NCI-H2081 treated with DMSO at 0.1 percent for 48 hours (cell line): ENCODE measurements at regions not wholly inside any gene's neighbourhood (a gene's known extent, or its start where the extent isn't known, plus 50 kb on each side); places are given as distances from the start of the nearest gene placed in this dataset.
"Not testable (repeated sequence)": the region's sequence is repeated elsewhere in the genome, so short reads cannot be mapped to it uniquely, and the experiment has no call there.

Source experiments
- DNase-seq: peaks from one replicate; lab custom pipeline; 2025; lab: John Stamatoyannopoulos, UW

DNA sequence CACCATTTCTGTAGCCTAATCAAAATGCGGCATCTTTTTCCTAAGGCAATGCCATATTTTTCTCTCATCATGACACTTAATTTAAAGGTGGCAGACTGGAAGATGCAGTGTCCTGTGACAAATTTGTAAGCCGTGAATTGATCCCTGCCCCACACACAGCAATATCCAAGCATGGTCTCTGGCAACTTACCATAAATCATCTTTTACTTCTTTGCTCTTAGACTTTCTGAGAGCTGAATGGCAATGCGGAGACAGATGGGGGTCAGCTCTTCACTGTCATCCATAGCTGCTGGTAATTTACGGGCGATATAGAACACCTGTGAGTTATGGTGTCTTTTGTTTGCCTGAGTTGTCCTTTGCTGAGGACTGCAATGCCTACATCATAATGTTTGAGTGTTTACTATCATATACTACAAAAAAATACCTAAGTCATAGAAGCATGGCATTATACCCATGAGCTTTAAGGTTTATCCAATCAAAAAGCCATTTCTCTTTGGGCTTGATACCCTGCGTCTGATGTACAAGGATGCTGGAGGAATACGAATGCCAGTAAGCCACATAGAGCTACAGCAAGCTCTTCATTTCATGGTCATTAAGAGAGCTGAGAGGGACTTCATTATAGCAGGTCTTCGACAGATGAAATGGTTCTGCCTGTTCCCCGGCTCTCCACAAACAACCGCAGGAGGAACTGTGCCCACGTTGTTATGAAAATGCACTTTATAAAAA is 148.1 kb downstream of the TRIML1 start:
- DNase-seq, result no peak

DNA sequence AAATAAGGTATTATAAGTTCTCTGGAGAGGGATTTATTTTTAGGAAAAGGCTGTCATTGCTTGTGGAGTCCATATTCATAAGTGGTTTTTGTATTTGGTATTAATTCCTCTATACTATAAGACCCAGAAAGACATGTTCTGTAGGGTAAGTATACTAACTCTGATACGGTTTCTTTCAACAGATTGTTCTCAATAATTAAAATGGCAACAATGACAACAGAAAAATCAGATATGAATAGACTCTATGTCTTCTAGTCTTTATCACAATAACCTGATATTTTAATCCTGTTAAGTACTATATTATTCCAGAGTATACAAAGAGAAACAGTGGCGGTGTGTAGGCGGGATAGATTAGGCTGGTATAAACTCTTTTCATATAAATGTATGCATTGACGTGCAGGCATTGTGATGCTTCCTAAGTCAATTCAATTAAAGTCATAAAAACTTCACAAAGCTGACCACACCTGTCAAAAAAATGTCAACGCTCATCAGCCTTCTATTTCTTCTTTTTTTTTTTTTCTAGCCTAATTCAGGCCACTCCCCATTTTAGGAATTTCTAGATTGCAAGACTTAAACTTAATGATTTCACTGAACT is 150.4 kb downstream of the TRIML1 start:
- DNase-seq, result no peak

DNA sequence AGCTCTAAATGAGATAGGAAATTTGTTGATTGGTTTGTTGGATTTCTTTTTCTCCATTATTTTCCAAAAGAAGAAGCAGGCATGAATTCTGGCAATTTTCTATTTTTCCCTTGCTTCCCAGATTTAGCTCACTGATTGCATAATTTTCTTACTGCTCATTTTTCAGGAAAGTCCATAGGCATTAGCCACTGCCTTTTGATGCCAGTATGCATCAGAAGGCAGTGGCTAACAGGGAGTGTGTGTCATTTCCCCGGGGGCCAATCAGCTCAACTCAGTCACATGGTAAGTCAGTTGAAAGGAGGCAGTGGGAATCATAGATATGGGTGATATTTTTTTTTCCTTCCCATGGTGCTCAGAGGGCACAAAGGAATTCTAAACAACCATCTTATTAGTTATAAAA is 156.7 kb downstream of the TRIML1 start:
- no peak for DNase-seq

DNA sequence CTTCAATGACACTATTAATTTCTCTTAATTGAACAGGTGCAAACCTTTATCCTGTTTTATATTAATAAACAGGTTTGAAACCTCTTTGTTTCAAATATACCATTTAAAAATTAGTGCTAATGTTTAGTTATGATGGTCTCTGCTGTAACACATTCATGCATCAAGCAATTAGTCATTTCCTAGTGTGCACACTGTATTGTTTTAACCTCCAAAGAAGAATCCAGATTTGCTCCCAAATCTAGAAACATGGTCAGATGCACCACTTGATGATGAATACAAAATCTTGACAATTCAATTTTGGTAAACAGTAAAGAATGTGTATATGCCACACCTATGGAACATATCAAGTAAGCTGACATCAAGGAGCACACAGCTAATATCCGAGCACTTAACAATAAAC is 157.1 kb downstream of the TRIML1 start:
- DNase-seq, result no peak

DNA sequence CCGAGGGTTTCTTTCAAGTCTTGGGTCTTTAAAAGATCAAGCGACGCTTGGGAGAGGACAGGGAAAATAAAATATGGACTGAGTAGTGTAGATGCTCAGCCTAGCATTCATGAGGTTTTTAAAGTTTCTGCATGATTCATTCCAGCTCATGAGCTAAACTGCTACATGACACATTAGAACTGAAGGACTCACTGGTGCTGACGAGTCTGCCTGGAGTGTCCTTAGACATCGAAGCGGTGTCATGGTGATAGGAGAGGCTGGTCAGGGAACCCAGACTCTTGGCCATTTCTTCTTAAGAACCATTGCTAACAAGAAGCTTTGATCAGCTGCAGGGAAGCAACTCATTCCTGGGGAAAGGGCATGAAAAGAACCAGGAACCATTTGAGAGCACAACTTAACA is 158.6 kb downstream of the TRIML1 start:
- no peak for DNase-seq

DNA sequence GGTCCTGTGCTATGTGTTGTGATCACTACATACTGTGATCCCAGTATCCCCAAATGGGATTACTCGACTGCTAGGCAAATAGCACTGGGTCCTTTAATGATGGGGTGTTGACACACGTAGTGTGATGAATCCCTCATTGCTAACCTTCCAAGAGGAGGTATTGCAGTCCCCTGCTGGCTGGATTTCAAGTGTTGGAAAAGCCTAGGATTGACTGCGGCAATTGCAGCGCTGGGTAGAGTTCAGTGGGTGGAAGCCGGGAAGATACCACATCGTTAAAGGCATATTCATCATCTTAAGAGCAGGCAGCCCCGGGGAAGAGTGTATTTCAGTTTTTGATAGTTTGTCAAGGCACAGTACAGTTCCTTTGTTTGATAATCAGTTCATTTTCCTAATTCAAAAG is 159.9 kb downstream of the TRIML1 start:
- no peak for DNase-seq

DNA sequence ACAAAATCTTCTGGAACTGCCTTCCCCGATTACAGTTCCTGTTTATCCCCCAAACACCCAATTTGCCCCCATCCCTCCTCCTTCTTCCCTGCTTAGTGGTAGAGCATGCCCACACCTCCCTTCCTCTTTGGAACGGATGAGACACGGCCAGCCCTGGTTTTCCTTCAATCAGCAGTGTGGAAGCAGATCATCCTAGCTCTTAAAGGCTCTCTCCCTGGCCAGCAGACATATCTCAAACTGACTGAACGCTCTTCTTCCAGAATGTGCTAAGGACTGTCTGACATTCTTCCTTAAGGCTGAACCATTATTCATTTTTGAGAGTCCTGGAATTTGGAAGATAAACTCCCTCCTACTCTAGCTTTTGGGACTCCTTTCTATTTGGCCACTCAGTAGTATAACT is 161.1 kb downstream of the TRIML1 start:
- DNase-seq, result no peak

DNA sequence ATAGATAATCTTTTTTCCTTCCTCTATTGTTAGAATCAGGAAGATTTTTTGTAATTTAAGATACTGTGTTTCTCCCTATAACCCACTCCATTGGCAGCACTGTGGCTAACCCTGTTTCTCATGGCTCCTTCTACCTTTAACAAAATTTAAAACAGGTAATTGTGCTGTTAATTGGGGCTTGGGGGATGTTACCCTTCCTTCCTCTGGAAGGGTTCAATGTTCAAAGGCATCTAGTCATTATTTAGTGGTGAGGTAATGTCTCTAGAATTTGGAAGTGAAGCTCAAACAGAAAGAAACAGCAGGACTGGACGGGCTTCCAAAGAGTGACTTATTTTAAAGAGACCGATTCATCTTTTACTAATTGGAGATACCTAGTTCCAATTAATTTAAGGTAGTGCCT is 166.4 kb downstream of the TRIML1 start:
- no peak for DNase-seq

DNA sequence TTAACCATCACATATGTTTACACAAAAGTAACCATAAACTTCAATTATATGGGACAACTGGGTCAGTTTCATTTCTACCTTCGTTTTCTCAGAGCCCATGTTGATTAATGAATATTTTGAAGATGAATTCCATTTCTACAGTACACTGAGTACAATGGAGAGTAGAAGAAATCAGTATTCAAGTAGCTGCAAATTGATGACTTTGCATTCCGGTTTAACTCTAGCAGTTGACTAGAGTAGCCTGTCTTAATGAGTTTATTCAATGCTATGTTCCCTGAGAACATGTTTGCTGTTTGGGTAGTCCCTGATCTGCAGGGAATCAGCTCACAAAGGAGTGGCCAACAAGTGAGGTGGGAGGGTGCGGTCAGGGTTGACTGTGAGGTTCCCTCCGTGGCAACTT is 168.3 kb downstream of the TRIML1 start:
- no peak for DNase-seq

DNA sequence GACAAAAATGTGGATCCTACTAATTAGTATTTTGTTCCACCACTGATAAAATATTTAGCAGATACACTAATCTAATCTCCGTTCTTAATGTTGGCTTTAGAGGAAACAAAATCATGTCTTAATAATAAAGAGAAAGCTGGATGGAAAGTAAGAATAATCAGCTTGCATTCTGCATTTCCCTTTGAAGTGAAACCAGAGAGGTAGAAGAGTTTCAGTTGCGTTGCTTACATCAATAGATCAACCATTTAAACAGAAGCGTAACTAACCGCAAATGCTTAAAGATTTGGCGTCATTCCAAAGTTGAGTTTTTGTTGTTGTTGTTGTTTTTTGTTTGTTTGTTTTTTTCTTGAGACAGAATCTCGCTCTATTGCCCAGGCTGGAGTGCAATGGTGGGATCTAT is 168.9 kb downstream of the TRIML1 start:
- no peak for DNase-seq

DNA sequence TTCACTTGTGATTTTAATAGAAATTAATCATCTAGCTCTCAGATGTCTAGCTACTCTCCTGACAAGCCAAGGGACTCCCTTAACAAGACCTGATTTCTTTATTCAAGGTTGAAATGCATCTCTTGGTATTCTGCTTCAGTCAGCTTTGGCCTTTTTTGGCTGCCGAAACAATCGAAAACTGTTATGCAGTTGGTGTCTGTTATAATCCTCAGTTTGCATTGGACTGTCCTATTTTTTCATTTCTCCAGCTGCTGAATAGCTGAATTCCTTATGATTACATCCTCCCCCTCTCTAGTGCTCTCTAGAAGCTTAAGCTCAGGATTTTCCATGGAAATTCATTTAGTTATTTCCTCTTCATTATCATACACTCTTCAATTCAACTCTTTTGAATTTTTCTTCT is 177.2 kb downstream of the TRIML1 start:
- DNase-seq, result no peak

DNA sequence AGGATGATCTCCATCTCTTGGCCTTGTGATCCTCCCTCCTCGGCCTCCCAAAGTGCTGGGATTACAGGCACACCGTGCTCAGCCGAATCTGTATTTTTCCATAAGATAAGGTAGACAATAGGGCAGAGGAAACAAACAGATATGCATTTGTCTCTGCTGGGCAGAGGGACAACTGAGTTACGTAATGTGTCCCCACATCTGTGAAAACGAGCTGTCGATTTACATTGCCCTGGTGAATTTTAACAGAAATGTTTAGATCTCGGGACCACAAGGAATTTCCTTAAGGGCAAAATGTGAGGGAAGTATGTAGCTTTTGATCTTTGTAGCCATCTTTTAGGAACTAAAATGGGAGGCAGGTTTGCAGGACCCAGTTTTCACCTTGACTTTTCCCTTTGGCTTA is 189.7 kb downstream of the TRIML1 start:
- DNase-seq, result no peak

DNA sequence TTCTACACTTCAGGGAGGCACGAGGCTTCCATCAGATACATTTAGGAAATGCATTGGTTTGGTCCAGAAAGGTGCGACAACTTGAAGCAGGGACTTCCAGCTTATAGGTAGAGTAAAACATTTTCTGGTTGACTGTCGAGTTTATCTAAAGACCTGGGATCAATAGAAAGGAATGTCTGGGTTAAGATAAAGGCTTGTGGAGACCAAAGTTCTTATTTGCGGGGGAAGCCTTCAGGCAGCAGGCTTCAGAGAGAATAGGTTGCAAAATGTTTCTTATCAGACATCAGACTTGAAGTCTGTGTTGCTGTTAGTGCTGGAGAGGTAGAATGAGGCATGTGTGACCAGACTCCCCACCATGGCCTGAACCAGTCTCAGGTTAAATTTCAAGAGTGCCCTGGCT is 190.3 kb downstream of the TRIML1 start:
- DNase-seq, result no peak

DNA sequence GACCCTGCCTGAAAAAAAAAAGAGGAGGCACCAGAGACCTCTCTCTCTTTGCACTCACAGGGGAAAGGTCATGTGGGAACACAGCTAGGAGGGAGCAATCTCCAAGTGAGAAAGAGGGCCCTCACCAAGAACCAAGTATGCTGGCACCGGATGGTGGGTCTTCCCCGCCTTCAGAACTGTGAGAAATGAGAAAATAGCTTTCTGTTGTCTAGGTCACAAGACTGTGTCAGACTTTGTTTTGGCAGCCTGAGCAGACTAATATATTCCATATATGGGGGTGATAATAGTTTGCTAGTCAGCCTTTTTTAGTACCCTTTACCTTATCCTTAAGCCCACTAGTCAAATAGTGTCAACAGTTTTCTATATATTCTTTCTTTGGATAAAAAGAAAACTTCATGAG is 193.0 kb downstream of the TRIML1 start:
- DNase-seq, result no peak

DNA sequence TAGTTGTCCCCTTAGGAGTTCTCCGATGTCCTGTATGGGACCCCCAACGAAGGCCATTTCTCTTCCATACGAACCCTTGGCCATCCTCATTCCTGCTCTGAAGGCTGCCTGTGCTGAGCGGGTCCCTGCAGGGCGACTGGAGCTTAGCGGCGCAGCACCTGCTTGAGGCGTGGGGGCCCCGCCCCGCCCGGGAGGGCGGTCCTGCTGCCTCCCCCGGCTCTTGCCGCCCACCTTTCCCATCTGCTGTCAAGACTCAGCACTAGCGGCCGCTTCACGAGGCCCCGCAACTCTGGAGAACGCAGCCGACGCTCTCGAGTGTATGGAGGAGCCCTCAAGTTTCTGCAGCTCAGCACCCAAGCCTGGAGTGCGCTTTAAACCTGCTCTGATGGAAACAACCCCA is 197.7 kb downstream of the TRIML1 start:
- no peak for DNase-seq

DNA sequence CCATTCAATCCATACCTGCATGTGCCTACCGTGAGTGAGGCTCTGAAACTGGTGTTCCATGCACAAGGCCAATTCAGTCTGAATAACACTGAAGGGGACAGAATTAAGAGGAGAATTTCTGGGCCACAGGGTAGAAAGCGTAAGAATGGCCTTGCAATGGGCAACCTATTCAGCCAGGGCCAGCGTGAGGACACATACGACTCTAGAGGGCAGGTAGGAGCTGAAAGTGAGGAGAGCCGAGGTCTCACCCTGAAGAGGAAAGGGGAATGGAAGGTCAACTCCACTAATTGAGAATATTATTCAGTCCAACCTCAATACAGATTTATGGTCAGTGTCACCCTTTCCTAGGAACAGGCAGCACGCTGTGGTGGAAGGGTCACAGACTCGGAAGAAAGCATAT is 202.2 kb downstream of the TRIML1 start:
- DNase-seq, result no peak

DNA sequence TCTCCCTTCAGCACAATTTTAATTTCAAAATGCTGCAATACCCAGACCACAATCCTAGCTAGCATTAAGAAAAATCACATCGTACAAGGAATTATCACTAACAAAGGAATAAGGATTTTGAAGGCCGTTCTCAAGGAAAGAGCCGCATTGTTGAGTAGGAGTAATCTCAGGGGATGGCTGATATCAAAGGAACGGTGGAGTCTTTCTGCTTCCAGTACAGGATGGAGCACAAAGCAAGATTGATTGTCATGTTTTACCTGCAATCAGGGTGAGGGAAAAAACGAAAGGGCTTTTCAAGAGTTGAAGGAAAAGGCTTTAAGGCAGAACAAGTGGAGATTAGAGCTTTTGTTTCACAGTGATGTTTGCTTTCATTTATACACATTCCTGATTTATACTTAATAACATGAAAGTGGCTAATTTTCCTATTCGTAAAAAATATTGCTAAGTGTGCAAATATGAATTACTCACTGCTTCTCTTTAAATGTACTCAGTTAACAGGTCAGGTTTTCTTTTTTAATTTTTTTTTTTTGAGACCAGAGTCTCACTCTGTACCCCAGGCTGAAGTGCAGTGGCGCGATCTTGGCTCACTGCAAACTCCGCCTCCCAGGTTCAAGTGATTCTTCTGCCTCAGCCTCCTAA is 207.0 kb downstream of the TRIML1 start:
- no peak for DNase-seq

DNA sequence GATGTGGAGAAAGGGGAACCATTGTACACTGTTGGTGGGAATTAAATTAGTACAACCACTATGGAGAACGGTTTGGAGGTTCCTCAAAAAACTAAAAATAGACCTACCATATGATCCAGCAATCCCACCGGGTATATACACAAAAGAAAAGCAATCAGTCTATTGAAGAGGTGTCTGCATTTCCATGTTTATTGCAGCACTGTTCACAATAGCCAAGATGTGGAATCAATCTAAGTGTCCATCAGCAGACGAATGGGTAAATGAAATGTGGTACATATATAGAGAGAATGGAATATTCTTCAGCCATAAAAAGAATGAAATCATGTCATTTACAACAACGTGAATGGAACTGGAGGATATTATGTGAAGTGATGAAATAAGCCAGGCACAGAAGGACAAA is 208.1 kb downstream of the TRIML1 start:
- DNase-seq, result no peak

DNA sequence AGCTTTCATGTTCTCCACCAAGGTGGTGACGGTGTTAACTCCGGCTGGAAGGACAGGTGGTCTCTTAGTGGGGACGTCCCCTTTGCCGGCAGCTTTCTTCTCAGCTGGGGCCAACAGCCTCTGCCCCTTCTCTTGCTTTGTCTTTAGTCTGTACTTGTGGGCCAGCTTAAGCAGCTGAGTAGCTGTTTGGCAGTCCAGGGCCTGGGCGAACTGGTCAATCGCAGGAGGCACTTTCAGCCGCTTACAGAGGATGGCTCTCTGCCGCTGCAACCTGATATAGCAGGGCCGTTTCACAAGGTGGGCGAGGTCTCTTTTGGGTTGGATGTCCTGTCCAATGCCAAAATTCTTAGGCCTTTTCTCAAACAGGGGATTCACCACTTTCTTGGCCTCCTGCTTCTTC is 210.3 kb downstream of the TRIML1 start:
- DNase-seq, result not testable (repeated sequence)

DNA sequence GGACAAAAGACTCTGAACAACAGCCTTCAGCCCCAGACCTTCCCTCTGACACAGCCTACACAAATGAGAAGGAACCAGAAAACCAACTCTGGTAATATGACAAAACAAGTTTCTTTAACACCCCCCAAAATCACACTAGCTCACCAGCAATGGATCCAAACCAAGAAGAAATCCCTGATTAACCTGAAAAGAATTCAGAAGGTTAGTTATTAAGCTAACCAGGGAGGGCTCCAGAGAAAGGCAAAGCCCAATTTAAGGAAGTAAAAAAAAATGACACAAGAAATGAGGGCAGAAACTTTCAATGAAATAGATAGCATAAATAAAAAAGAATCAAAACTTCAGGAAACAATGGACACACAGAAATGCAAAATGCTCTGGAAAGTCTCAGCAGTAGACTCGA is 224.0 kb downstream of the TRIML1 start:
- no peak for DNase-seq

DNA sequence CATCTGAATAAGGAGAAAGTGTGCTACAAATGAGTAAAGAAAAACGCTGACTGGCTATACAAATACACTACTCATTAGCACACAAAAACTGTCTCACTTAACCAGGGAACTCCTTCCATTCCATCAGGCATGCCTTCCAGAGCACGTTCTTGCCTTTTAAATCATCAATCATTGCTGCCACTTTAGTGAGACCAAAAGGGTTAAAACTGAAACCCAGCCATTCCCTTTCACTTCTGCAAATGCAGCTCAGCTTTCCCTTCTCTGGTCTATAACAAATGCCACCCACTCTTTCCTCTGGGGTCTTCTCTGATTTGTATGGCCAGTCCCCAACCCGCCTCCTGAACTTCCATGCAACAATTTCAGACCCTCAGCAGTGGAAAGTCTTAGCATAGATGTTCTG is 231.5 kb downstream of the TRIML1 start:
- no peak for DNase-seq

DNA sequence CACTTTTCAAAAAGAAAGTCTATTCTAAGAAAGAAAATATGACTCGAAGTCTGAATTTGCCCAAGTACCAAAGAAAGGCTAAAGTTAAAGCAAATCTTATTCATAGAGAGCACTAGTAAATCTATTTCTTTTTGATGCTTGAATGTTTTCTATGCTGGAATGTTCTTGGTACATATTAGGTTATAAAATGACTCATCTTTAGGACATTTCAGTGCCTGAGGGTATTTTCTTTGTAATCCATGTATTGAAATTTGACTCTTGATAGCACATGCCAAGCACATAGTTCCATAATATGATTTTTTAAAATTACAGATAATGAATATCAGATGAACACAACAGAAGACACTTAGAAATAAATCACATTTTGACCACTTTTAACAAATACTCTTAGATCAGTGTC is 232.8 kb downstream of the TRIML1 start:
- DNase-seq, result no peak

DNA sequence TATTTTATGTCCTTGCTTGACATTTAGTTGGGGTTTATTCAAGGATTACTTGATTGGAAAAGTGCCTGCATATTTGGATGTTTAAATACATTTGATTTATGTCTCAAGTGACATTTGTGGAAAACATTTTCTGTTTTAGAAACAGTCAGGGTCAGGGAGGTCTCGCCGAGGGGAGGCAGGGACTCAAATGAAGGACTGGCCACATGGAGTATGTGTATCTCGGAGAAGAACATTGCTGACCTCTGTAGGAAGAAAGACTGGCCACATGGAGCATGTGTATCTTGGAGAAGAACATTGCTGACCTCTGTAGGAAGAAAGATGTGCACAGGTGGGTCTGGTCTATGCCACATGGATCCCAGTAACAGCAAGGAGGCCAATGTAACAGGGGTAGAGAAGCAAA is 233.6 kb downstream of the TRIML1 start:
- DNase-seq, result no peak

DNA sequence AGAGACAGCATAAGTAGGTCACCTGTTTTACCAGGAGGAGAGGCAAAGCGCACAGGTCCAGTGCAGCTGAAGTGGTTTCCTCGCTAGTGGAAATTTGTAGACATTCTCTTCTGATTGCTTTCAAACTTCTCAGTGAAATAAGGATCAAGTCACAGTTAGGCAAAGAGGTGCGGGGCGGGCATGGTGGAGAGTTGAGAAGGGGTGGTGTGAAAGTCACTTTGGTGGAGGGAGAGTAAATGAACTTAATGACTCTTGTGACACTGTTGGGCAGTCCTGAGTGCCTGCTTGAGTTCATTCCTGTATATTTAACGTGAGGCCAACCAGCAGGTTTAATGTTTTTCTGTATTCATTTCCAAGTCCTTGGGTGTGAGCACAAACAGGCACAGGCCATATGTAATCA is 235.6 kb downstream of the TRIML1 start:
- DNase-seq, result no peak
